ENCODE measurements at regions not wholly inside any gene's neighbourhood (a gene's known extent, or its start where the extent isn't known, plus 50 kb on each side); places are given as distances from the start of the nearest gene placed in this dataset.
A peak's percentile ranks its signal among the peaks of the same experiment; 100 is the strongest.

- Histone ChIP-seq H3K4me2 (no peak overlapping the region), H3K4me3 (no peak overlapping the region), H3K9me3 (no peaks in the 10 kb centered on the region), H3K4me1 (no peaks in the 10 kb centered on the region), H3K27ac (no peak overlapping the region)
- TF ChIP-seq, protein P1, sequence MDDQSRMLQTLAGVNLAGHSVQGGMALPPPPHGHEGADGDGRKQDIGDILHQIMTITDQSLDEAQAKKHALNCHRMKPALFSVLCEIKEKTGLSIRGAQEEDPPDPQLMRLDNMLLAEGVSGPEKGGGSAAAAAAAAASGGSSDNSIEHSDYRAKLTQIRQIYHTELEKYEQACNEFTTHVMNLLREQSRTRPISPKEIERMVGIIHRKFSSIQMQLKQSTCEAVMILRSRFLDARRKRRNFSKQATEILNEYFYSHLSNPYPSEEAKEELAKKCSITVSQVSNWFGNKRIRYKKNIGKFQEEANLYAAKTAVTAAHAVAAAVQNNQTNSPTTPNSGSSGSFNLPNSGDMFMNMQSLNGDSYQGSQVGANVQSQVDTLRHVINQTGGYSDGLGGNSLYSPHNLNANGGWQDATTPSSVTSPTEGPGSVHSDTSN (IDR thresholded peaks at IDR 0.05) = no peak
- no peak for TF ChIP-seq KDM1A (IDR thresholded peaks at IDR 0.05; ENCODE audit: low read depth)
- TF ChIP-seq, protein P2, sequence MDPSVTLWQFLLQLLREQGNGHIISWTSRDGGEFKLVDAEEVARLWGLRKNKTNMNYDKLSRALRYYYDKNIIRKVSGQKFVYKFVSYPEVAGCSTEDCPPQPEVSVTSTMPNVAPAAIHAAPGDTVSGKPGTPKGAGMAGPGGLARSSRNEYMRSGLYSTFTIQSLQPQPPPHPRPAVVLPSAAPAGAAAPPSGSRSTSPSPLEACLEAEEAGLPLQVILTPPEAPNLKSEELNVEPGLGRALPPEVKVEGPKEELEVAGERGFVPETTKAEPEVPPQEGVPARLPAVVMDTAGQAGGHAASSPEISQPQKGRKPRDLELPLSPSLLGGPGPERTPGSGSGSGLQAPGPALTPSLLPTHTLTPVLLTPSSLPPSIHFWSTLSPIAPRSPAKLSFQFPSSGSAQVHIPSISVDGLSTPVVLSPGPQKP (IDR thresholded peaks at IDR 0.05; ENCODE audit: low read depth, low read length) = no peak
- no peak for TF ChIP-seq USF2 (IDR thresholded peaks at IDR 0.05)
- no peak for TF ChIP-seq MAX (IDR thresholded peaks at IDR 0.05)
- TF ChIP-seq NPAS2 (CRISPR knock-in tag; IDR thresholded peaks at IDR 0.05; ENCODE audit: borderline replicate concordance) = no peak
- ChIA-PET POLR2A (no interaction called here), CTCF (interaction anchor here (1.1 to 4.8 kb wide), 5 partner anchors 9 to 106 kb away, joined by 3 to 22 read pairs (median 3); no protein-coding TSS in a partner anchor)
- 49% methylated on average over 34 of the region's 34 CpGs for WGBS (ENCODE audit: missing lambda C conversion rate)
- ATAC-seq (no peak), FAIRE-seq (no peak), DNase-seq (ENCODE audit: low read depth in 1 of 2, low spot score in 1 of 2) (no peak)
Observed at GRCh38 chr12:130017591-130018449, 114.0 kb upstream of the TMEM132D start.

DNA sequence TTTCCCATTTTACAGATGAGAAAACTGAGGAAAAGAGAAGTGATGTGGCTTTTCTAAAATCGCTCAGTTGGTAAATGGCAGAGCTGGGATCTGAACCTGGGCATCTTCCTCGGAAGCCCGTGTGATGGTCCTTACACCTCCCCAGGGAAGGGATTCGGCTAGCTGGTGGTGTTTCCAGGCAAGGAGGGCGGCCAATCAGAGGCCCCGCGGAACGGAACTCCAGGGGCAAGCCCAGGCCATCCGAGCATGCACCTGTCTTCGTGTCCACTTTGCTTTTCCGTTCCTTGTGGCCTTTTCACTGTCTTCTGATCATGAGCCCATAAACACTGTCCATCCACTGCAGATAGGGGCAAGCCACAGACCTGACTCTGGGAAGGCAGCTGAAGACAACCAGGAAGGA lies 114.8 kb upstream of the TMEM132D start:
- Histone ChIP-seq H3K4me2 (no peak overlapping the region), H3K4me3 (no peak overlapping the region), H3K27ac (no peak overlapping the region), H3K9me3 (no peaks in the 10 kb centered on the region), H3K4me1 (no peaks in the 10 kb centered on the region)
- FAIRE-seq = no peak
- ATAC-seq = no peak
- ChIA-PET POLR2A (no interaction called here), CTCF (interaction anchor here (1.2 to 4.8 kb wide), 4 partner anchors 9 to 107 kb away, joined by 3 to 22 read pairs (median 10); no protein-coding TSS in a partner anchor)
- 11% methylated on average over 11 of the region's 11 CpGs for WGBS (ENCODE audit: missing lambda C conversion rate)
- DNase-seq (ENCODE audit: low read depth in 1 of 2, low spot score in 1 of 2) = no peak
- TF ChIP-seq, protein P3, sequence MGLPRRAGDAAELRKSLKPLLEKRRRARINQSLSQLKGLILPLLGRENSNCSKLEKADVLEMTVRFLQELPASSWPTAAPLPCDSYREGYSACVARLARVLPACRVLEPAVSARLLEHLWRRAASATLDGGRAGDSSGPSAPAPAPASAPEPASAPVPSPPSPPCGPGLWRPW (IDR thresholded peaks at IDR 0.05) = no peak
- TF ChIP-seq TP53 (CRISPR knock-in tag; IDR thresholded peaks at IDR 0.05) (no peak), RFX5 (IDR thresholded peaks at IDR 0.05) (no peak), FOXS1 (CRISPR knock-in tag; IDR thresholded peaks at IDR 0.05) (no peak), CBX2 (IDR thresholded peaks at IDR 0.05; ENCODE audit: borderline replicate concordance, low read depth) (no peak), BHLHE40 (IDR thresholded peaks at IDR 0.05; ENCODE audit: low read depth, low read length) (no peak), MAX (IDR thresholded peaks at IDR 0.05) (no peak), MYC (IDR thresholded peaks at IDR 0.05; ENCODE audit: borderline replicate concordance, low read length) (no peak), HOXB5 (CRISPR knock-in tag; IDR thresholded peaks at IDR 0.05) (no peak), RNF2 (IDR thresholded peaks at IDR 0.05; ENCODE audit: borderline replicate concordance, low read depth) (no peak)

- ATAC-seq = peak in 1 of 2 experiments; percentile 73; a peak in 3 of 6 replicates
- Histone ChIP-seq H3K4me3 (no peak overlapping the region), H3K4me2 (no peak overlapping the region), H3K27ac (no peak overlapping the region), H3K9me3 (no peaks in the 10 kb centered on the region), H3K4me1 (no peaks in the 10 kb centered on the region)
- DNase-seq (ENCODE audit: low read depth in 1 of 2, low spot score in 1 of 2) = peak; percentile 40 to 49
- ChIA-PET CTCF (interaction anchor here (1.2 to 3.0 kb wide), 8 partner anchors 9 to 722 kb away, joined by 3 to 17 read pairs (median 4); no protein-coding TSS in a partner anchor), POLR2A (no interaction called here)
- WGBS (ENCODE audit: missing lambda C conversion rate) = 31% methylated on average over 15 of the region's 15 CpGs
- no peak for FAIRE-seq
- TF ChIP-seq CTCF (IDR thresholded peaks at IDR 0.05) = peak; percentile 50
- TF ChIP-seq GATA3 (IDR thresholded peaks at IDR 0.05; ENCODE audit: borderline replicate concordance) = no peak
- TF ChIP-seq NPAS2 (CRISPR knock-in tag; IDR thresholded peaks at IDR 0.05; ENCODE audit: borderline replicate concordance) = no peak
- TF ChIP-seq MAZ (IDR thresholded peaks at IDR 0.05; ENCODE audit: borderline replicate concordance, low read depth, low read length) = no peak
- TF ChIP-seq RAD21 (conservative IDR thresholded peaks at IDR 0.05 in 1 of 2, IDR thresholded peaks at IDR 0.05 in 1 of 2) = peak in 1 of 2 experiments; percentile 46; a peak in 2 of 5 replicates
- no peak for TF ChIP-seq KDM1A (IDR thresholded peaks at IDR 0.05; ENCODE audit: low read depth)
- no peak for TF ChIP-seq HEYL (CRISPR knock-in tag; IDR thresholded peaks at IDR 0.05)
- TF ChIP-seq JUN (IDR thresholded peaks at IDR 0.05) = no peak
- TF ChIP-seq RFX5 (IDR thresholded peaks at IDR 0.05) = no peak
- TF ChIP-seq EHF (CRISPR knock-in tag; IDR thresholded peaks at IDR 0.05) = no peak
- TF ChIP-seq FOSL2 (IDR thresholded peaks at IDR 0.05) = no peak
- TF ChIP-seq FOSL2 (CRISPR knock-in tag; IDR thresholded peaks at IDR 0.05) = no peak
- no peak for TF ChIP-seq POLR2AphosphoS2 (conservative IDR thresholded peaks at IDR 0.05; ENCODE audit: low read length)
- TF ChIP-seq SMC3 (IDR thresholded peaks at IDR 0.05) = 0 out of 3 replicates have a peak, but pooled peaks have one; percentile 10
- no peak for TF ChIP-seq MAFK (IDR thresholded peaks at IDR 0.05; ENCODE audit: partially characterized antibody)
- no peak for TF ChIP-seq TP53 (CRISPR knock-in tag; IDR thresholded peaks at IDR 0.05)
Observed at GRCh38 chr12:130026608-130027176, 122.9 kb upstream of the TMEM132D start.
